ENCODE measurements at regions not wholly inside any gene's neighbourhood (a gene's known extent, or its start where the extent isn't known, plus 50 kb on each side); places are given as distances from the start of the nearest gene placed in this dataset.
A peak's percentile ranks its signal among the peaks of the same experiment; 100 is the strongest.

GRCh38 chr11:94671553-94672366 is 96.4 kb upstream of the AMOTL1 start:
- no peak for DNase-seq (ENCODE audit: low spot score)
- Histone ChIP-seq H3K36me3 (no peaks in the 10 kb centered on the region), H3K4me1 (no peaks in the 10 kb centered on the region), H3K27ac (no peak overlapping the region), H3K9me3 (no peaks in the 10 kb centered on the region), H3K4me3 (no peak overlapping the region), H3K27me3 (no peaks in the 10 kb centered on the region)
- no peak for TF ChIP-seq CTCF (IDR thresholded peaks at IDR 0.05)

DNA sequence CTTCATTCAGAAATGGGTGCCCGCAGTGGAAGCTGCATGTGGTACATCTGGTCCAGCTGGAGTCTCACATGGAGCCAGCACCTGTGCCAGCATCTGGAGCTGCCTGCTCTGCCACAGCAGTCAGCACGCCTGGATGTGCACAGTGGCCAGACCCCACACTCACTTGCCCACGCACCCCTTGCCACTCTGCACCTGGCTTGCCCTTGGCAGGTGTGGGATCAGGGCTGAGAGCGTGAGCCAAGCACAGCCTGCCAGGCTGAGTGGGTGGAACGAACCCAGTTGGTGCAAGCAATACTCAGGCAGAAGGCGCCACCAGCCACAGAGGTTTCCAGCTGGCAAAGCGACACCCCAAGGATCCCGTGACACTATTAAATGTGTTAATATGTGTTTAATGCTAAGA is 95.5 kb upstream of the AMOTL1 start:
- H3K36me3 ChIP-seq, result no peaks in the 10 kb centered on the region
- DNase-seq (ENCODE audit: low spot score), result no peak
- H3K27me3 ChIP-seq, result no peaks in the 10 kb centered on the region
- no peak overlapping the region for H3K4me3 ChIP-seq
- H3K27ac ChIP-seq, result no peak overlapping the region
- no peaks in the 10 kb centered on the region for H3K9me3 ChIP-seq
- no peak for TF ChIP-seq CTCF (IDR thresholded peaks at IDR 0.05)
- no peaks in the 10 kb centered on the region for H3K4me1 ChIP-seq

DNA sequence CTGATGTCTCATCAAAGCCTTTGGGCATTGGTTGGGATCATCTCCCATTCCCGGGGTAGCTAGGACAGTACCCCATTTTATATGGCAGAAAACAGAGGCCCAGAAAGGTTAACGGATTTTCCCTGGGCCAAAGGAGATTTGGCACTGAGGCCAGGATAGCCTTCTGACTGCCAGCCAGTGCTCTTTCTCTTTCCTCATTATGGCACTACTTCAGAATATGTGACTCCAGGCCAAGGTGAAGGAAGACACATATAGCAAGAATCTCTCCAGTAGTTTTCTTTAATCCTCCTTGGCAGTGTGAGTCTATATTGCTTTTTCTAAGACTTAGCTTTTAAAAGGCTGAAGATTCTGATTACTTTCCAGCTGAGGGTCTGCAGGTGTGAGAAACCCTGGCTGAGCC is 94.8 kb upstream of the AMOTL1 start:
- no peak for TF ChIP-seq CTCF (IDR thresholded peaks at IDR 0.05)
- Histone ChIP-seq H3K9me3 (no peaks in the 10 kb centered on the region), H3K36me3 (no peaks in the 10 kb centered on the region), H3K27me3 (no peaks in the 10 kb centered on the region), H3K4me1 (no peaks in the 10 kb centered on the region), H3K27ac (no peak overlapping the region), H3K4me3 (no peak overlapping the region)
- no peak for DNase-seq (ENCODE audit: low spot score)

DNA sequence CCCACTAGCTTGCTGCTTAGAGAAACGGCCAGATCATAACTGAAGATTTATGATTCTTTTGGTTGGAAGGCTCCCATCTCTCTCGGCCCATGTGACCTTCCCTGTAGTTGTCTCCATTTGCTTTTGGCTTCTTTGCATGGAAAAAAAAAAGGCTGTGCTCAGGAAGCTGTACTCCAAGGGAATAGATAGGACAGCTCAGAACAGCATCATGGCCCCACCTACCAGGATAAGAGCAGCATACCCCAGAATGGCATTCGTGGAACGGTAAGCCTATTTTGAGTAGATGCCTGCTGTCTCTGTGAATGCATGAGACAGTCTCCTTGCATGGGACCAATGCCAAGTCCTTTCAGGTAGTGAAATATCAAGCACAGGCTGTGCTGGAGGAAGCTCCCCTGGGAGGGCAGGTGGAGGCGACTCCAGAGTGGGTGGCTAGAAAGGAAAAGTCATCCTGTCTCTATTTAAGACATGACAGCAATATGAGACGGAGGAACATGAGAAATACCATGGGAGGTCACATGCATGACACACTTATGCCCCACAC is 94.1 kb upstream of the AMOTL1 start:
- H3K27me3 ChIP-seq, result no peaks in the 10 kb centered on the region
- H3K4me1 ChIP-seq, result no peaks in the 10 kb centered on the region
- no peaks in the 10 kb centered on the region for H3K36me3 ChIP-seq
- no peak overlapping the region for H3K27ac ChIP-seq
- DNase-seq (ENCODE audit: low spot score), result peak; percentile 23
- no peaks in the 10 kb centered on the region for H3K9me3 ChIP-seq
- H3K4me3 ChIP-seq, result no peak overlapping the region
- no peak for TF ChIP-seq CTCF (IDR thresholded peaks at IDR 0.05)

- Histone ChIP-seq H3K9me3 (no peaks in the 10 kb centered on the region), H3K36me3 (no peaks in the 10 kb centered on the region), H3K4me1 (no peaks in the 10 kb centered on the region), H3K4me3 (no peak overlapping the region), H3K27me3 (no peaks in the 10 kb centered on the region), H3K27ac (no peak overlapping the region)
- TF ChIP-seq CTCF (IDR thresholded peaks at IDR 0.05), result no peak
- no peak for DNase-seq (ENCODE audit: low spot score)
Measured at GRCh38 chr11:94675239-94675638, 92.9 kb upstream of the AMOTL1 start.

DNA sequence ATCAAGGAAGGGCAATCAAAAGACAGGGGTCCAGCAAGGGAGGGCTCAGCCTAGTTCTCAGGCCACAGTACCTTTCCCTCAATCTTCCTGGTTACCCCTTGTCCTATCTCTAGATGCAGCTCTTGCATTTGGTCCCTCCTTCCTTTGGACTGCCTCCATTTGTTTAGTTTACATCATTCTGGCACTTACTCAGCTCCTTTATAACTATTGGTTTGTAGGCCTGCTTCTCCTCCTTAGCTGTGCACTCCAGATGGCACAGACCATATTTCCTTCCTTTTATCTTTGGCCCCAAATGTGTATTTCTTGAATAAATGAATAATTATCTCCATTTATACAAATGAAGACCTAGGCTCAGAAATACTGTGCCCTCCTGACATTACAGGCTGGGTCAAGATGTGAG is 92.3 kb upstream of the AMOTL1 start:
- Histone ChIP-seq H3K9me3 (no peaks in the 10 kb centered on the region), H3K36me3 (no peaks in the 10 kb centered on the region), H3K4me3 (no peak overlapping the region), H3K27me3 (no peaks in the 10 kb centered on the region), H3K4me1 (no peaks in the 10 kb centered on the region), H3K27ac (no peak overlapping the region)
- TF ChIP-seq CTCF (IDR thresholded peaks at IDR 0.05), result no peak
- DNase-seq (ENCODE audit: low spot score), result no peak

Data from right atrium auricular region (tissue), 2 donors.